H9 (cell line): ENCODE measurements at regions not wholly inside any gene's neighbourhood (a gene's known extent, or its start where the extent isn't known, plus 50 kb on each side); places are given as distances from the start of the nearest gene placed in this dataset.

Source experiments
- DNase-seq: peaks from one replicate; pipeline ENCODE4 v3.0.0-alpha.2; 2017
- H2AFZ ChIP-seq: one replicate; pipeline ENCODE4 v1.6.1; 2013; ENCODE audit warnings: mild to moderate bottlenecking, low read length, control low read depth, moderate library complexity
- H2AK5ac ChIP-seq: 2 replicates; pipeline ENCODE4 v1.6.1; 2013; ENCODE audit warnings: low read length, control low read depth, mixed read lengths; ENCODE audit not compliant: insufficient read length
- H2BK120ac ChIP-seq: one replicate; pipeline ENCODE4 v1.6.1; 2013; ENCODE audit warnings: low read depth, mild to moderate bottlenecking, low read length, control low read depth, inconsistent platforms; ENCODE audit not compliant: poor library complexity, severe bottlenecking
- H2BK12ac ChIP-seq: 2 replicates; pipeline ENCODE4 v1.6.1; 2013; ENCODE audit warnings: low read length, control low read depth, mixed read lengths, low read depth; ENCODE audit not compliant: insufficient read length
- H2BK15ac ChIP-seq: 2 replicates; pipeline ENCODE4 v1.6.1; 2013; ENCODE audit warnings: low read depth, low read length, control low read depth
- H2BK20ac ChIP-seq: one replicate; pipeline ENCODE4 v1.6.1; 2013; ENCODE audit warnings: low read depth, mild to moderate bottlenecking, low read length, control low read depth, inconsistent platforms; ENCODE audit not compliant: poor library complexity, severe bottlenecking
- H2BK5ac ChIP-seq: 2 replicates; pipeline ENCODE4 v1.6.1; 2013; ENCODE audit warnings: low read length, control low read depth, mixed read lengths; ENCODE audit not compliant: insufficient read length
- H3K14ac ChIP-seq: 2 replicates; pipeline ENCODE4 v1.6.1; 2013; ENCODE audit warnings: low read length, control low read depth; ENCODE audit not compliant: insufficient read depth
- H3K18ac ChIP-seq: 2 replicates; pipeline ENCODE4 v1.6.1; 2013; ENCODE audit warnings: low read depth, mild to moderate bottlenecking, mixed read lengths, low read length, control low read depth; ENCODE audit not compliant: insufficient read length
- H3K23ac ChIP-seq: 2 replicates; pipeline ENCODE4 v1.6.1; 2013; ENCODE audit warnings: low read length, control low read depth, mixed read lengths, low read depth; ENCODE audit not compliant: insufficient read length
- H3K23me2 ChIP-seq: 2 replicates; pipeline ENCODE4 v1.6.1; 2013; ENCODE audit warnings: low read depth, mild to moderate bottlenecking, mixed read lengths, low read length, control low read depth; ENCODE audit not compliant: insufficient read length, poor library complexity, severe bottlenecking
- H3K27ac ChIP-seq: 2 replicates; pipeline ENCODE4 v1.5.1; 2013; ENCODE audit warnings: low read length, control low read depth, mixed read lengths, low read depth; ENCODE audit not compliant: insufficient read length
- H3K27me3 ChIP-seq: 2 replicates; pipeline ENCODE4 v1.6.1; 2013; ENCODE audit warnings: low read length, control low read depth, inconsistent platforms; ENCODE audit not compliant: insufficient read depth
- H3K4ac ChIP-seq: 2 replicates; pipeline ENCODE4 v1.6.1; 2013; ENCODE audit warnings: low read depth, mild to moderate bottlenecking, control low read depth, inconsistent platforms, low read length, moderate library complexity
- H3K4me1 ChIP-seq: 2 replicates; pipeline ENCODE4 v1.6.1; 2013; ENCODE audit warnings: low read length, control low read depth, inconsistent platforms; ENCODE audit not compliant: insufficient read depth
- H3K4me2 ChIP-seq: 2 replicates; pipeline ENCODE4 v1.6.1; 2013; ENCODE audit warnings: low read length, control low read depth, mixed read lengths; ENCODE audit not compliant: insufficient read length, insufficient read depth
- H3K56ac ChIP-seq: 2 replicates; pipeline ENCODE4 v1.6.1; 2013; ENCODE audit warnings: low read depth, mild to moderate bottlenecking, mixed read lengths, low read length, control low read depth; ENCODE audit not compliant: insufficient read length
- H3K79me1 ChIP-seq: 2 replicates; pipeline ENCODE4 v1.6.1; 2013; ENCODE audit warnings: low read depth, mild to moderate bottlenecking, moderate library complexity, low read length, control low read depth, inconsistent platforms; ENCODE audit not compliant: insufficient read depth, poor library complexity, severe bottlenecking
- H3K79me2 ChIP-seq: 2 replicates; pipeline ENCODE4 v1.6.1; 2013; ENCODE audit warnings: low read length, control low read depth, inconsistent platforms; ENCODE audit not compliant: insufficient read depth
- H3K9ac ChIP-seq: 2 replicates; pipeline ENCODE4 v1.6.1; 2013; ENCODE audit warnings: low read length, control low read depth, mixed read lengths; ENCODE audit not compliant: insufficient read length; ENCODE audit errors: extremely low read depth
- H3K9me3 ChIP-seq: one replicate; pipeline ENCODE4 v1.6.1; 2013; ENCODE audit warnings: low read depth, low read length, inconsistent platforms; ENCODE audit not compliant: control insufficient read depth
- H3T11ph ChIP-seq: one replicate; pipeline ENCODE4 v1.6.1; 2013; ENCODE audit warnings: mild to moderate bottlenecking, low read length, control low read depth, inconsistent platforms
- H4K20me1 ChIP-seq: one replicate; pipeline ENCODE4 v1.6.1; 2013; ENCODE audit not compliant: control insufficient read depth, insufficient read length, insufficient read depth
- H4K5ac ChIP-seq: 2 replicates; pipeline ENCODE4 v1.6.1; 2013; ENCODE audit warnings: low read depth, mild to moderate bottlenecking, mixed read lengths, low read length, control low read depth; ENCODE audit not compliant: insufficient read length
- H4K8ac ChIP-seq: replicated peaks from 2 replicates; pipeline ENCODE4 v1.6.1; 2013; ENCODE audit warnings: low read length, control low read depth, mixed read lengths, low read depth; ENCODE audit not compliant: insufficient read length
- H4K91ac ChIP-seq: 2 replicates; pipeline ENCODE4 v1.6.1; 2013; ENCODE audit warnings: low read depth, mild to moderate bottlenecking, moderate library complexity, mixed read lengths, low read length, control low read depth; ENCODE audit not compliant: insufficient read length
- H3K27ac Mint-ChIP-seq, 3 experiments: 2 replicates in 2 of 3; 3 replicates in 1 of 3; pipeline ENCODE4 v1.8.0; 2020 to 2021; ENCODE audit warnings: mixed read lengths in 3 of 3, mild to moderate bottlenecking in 1 of 3, moderate library complexity in 1 of 3
- H3K27me3 Mint-ChIP-seq: 2 replicates; pipeline ENCODE4 v1.8.0; 2021; ENCODE audit warnings: low read depth, mild to moderate bottlenecking, moderate library complexity, mixed read lengths
- H3K36me3 Mint-ChIP-seq, 3 experiments: 2 replicates in 2 of 3; 3 replicates in 1 of 3; pipeline ENCODE4 v1.8.0; 2020 to 2021; ENCODE audit warnings: low read depth in 3 of 3, mixed read lengths in 3 of 3; ENCODE audit not compliant: insufficient read depth in 1 of 3
- H3K4me1 Mint-ChIP-seq, 2 experiments: 2 replicates each; pipeline ENCODE4 v1.8.0; 2020; ENCODE audit warnings: mixed read lengths in 2 of 2
- H3K4me3 Mint-ChIP-seq, 2 experiments: 2 replicates in 1 of 2; 3 replicates in 1 of 2; pipeline ENCODE4 v1.8.0; 2020 to 2021; ENCODE audit warnings: mild to moderate bottlenecking in 2 of 2, mixed read lengths in 2 of 2, moderate library complexity in 1 of 2
- H3K9me3 Mint-ChIP-seq, 2 experiments: 2 replicates in 1 of 2; 3 replicates in 1 of 2; pipeline ENCODE4 v1.8.0; 2020; ENCODE audit warnings: mild to moderate bottlenecking in 2 of 2, mixed read lengths in 2 of 2, moderate library complexity in 1 of 2
- CTCF ChIP-seq: fragments of 200-600 bp; sonication (generic); conservative IDR thresholded peaks from 3 replicates; pipeline ENCODE4 v1.8.0; 2021; ENCODE audit warnings: antibody characterized with exemption, mild to moderate bottlenecking
- WGBS: extraction: QIAGEN DNeasy Blood & Tissue Kit; methylation state at CpG from one replicate; pipeline ENCODE4 v1.1.7; 2013; ENCODE audit warnings: missing lambda C conversion rate, low lambda C conversion rate, mixed read lengths; ENCODE audit not compliant: insufficient read length; ENCODE audit errors: extremely low coverage; 5-methylcytosine and 5-hydroxymethylcytosine counted together

GRCh38 chr3:88369337-88369736 lies 219.6 kb downstream of the C3orf38 start:
- Mint-ChIP-seq H3K4me3 (no peak overlapping the region), H3K27ac (no peak overlapping the region), H3K36me3 (peaks cover 5 to 10% (median 6%) of the 10 kb centered on the region in 3 experiments), H3K9me3 (peaks cover 9 to 13% of the 10 kb centered on the region in 2 experiments), H3K4me1 (no peaks in the 10 kb centered on the region), H3K27me3 (no peaks in the 10 kb centered on the region)
- H3K4me2 ChIP-seq = no peak overlapping the region
- no CpG with 5 or more reads among the region's 1 CpG for WGBS
- no peak for DNase-seq
- no peaks in the 10 kb centered on the region for H3K79me1 ChIP-seq
- no peak overlapping the region for H4K91ac ChIP-seq
- no peak overlapping the region for H2AK5ac ChIP-seq
- no peak overlapping the region for H3K9ac ChIP-seq
- H2BK12ac ChIP-seq = no peak overlapping the region
- H4K8ac ChIP-seq = no peak overlapping the region
- H3K18ac ChIP-seq = no peak overlapping the region
- no peak overlapping the region for H3K27ac ChIP-seq
- no peaks in the 10 kb centered on the region for H4K20me1 ChIP-seq
- H3K23ac ChIP-seq = no peak overlapping the region
- no peaks in the 10 kb centered on the region for H3K79me2 ChIP-seq
- no peaks in the 10 kb centered on the region for H3K23me2 ChIP-seq
- no peak overlapping the region for H3K14ac ChIP-seq
- no peak overlapping the region for H4K5ac ChIP-seq
- H3K56ac ChIP-seq = no peak overlapping the region
- H3K4ac ChIP-seq = no peak overlapping the region
- H3K4me1 ChIP-seq = no peaks in the 10 kb centered on the region
- no peaks in the 10 kb centered on the region for H3K27me3 ChIP-seq
- H2BK15ac ChIP-seq = no peak overlapping the region
- no peak for TF ChIP-seq CTCF
- H2BK5ac ChIP-seq = no peak overlapping the region
- H2BK20ac ChIP-seq = no peak overlapping the region
- H3K9me3 ChIP-seq = no peaks in the 10 kb centered on the region
- H2BK120ac ChIP-seq = no peak overlapping the region
- H3T11ph ChIP-seq = no peak overlapping the region
- no peak overlapping the region for H2AFZ ChIP-seq
